ENCODE measurements at regions not wholly inside any gene's neighbourhood (a gene's known extent, or its start where the extent isn't known, plus 50 kb on each side); places are given as distances from the start of the nearest gene placed in this dataset.
A peak's percentile ranks its signal among the peaks of the same experiment; 100 is the strongest.

DNA sequence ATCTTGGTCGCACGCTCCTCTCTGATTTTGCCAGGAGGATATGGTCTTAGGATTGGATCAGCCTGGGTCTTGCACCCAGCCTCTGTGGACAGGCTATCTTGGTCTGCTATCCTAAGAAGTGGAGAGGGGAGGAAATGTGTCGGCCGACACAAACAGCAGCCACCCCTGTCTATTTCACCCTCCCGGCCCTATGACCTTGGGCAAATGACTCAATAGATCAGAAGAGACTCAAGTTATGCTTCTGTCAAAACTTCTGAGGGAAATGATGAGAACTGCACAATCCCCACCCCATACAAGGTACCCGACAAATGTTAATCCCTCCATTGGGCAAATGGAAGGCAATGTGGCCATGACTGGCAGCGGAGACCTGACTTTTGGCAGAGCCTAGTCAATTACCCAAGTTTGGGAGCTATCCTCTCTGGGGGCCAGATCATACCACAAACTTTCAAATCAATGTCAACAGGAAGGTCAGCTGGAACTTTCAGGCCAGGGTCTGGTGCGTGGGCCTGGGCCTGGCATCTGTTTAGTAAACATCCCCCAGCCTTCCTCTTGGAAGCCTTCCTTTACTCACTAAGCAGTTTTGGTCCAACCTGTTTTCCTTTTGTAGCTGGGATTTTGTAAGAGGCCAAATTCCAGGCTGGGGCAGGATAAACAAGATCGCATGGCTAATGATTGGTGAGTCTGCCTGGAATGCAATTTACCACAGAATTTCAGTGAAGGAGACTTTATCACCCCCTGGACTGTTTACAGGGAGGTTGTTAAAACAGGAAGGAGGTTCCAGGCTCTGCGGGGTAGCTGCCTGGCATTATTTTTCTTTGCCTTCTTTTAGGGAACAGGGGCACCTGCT, 64.2 kb upstream of the CPEB4 start (continued):
- TF ChIP-seq, protein P1, sequence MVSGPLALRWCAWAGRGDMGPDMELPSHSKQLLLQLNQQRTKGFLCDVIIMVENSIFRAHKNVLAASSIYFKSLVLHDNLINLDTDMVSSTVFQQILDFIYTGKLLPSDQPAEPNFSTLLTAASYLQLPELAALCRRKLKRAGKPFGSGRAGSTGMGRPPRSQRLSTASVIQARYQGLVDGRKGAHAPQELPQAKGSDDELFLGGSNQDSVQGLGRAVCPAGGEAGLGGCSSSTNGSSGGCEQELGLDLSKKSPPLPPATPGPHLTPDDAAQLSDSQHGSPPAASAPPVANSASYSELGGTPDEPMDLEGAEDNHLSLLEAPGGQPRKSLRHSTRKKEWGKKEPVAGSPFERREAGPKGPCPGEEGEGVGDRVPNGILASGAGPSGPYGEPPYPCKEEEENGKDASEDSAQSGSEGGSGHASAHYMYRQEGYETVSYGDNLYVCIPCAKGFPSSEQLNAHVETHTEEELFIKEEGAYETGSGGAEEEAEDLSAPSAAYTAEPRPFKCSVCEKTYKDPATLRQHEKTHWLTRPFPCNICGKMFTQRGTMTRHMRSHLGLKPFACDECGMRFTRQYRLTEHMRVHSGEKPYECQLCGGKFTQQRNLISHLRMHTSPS (CRISPR knock-in tag; IDR thresholded peaks at IDR 0.05; ENCODE audit: low read depth) = peak; percentile 96
- TF ChIP-seq ZNF652 (CRISPR knock-in tag; IDR thresholded peaks at IDR 0.05; ENCODE audit: borderline replicate concordance, low read depth) (peak; percentile 50; the same call in 1 of the 2 replicates), PRMT3 (CRISPR knock-in tag; IDR thresholded peaks at IDR 0.05; ENCODE audit: borderline replicate concordance, low read depth) (0 out of 2 replicates have a peak, but pooled peaks have one; percentile 34), ZNF331 (CRISPR knock-in tag; IDR thresholded peaks at IDR 0.05) (peak; percentile 74), ZNF605 (CRISPR knock-in tag; IDR thresholded peaks at IDR 0.05) (peak; percentile 96), XBP1 (CRISPR knock-in tag; IDR thresholded peaks at IDR 0.05) (0 out of 2 replicates have a peak, but pooled peaks have one; percentile 63), PCBP1 (IDR thresholded peaks at IDR 0.05; ENCODE audit: borderline replicate concordance, low read depth, low read length) (no peak), RXRA (CRISPR knock-in tag; IDR thresholded peaks at IDR 0.05) (peak; percentile 82; the same call in 1 of the 2 replicates), BORCS8-MEF2B (CRISPR knock-in tag; IDR thresholded peaks at IDR 0.05) (peak; percentile 23; the same call in 1 of the 2 replicates), MAFK (conservative IDR thresholded peaks at IDR 0.05 in 1 of 2, IDR thresholded peaks at IDR 0.05 in 1 of 2; ENCODE audit: low read length in 2 of 2) (peak in 1 of 2 experiments; percentile 33; a peak in 2 of 4 replicates), HMG20B (CRISPR knock-in tag; conservative IDR thresholded peaks at IDR 0.05) (peak; percentile 59; the same call in 1 of the 2 replicates), HOXA5 (CRISPR knock-in tag; IDR thresholded peaks at IDR 0.05) (peak; percentile 65), NONO (IDR thresholded peaks at IDR 0.05) (no peak), NONO (CRISPR knock-in tag; conservative IDR thresholded peaks at IDR 0.05) (peak; percentile 85), ZNF260 (CRISPR knock-in tag; IDR thresholded peaks at IDR 0.05; ENCODE audit: borderline replicate concordance, low read depth) (no peak), ZNF709 (CRISPR knock-in tag; IDR thresholded peaks at IDR 0.05) (peak; percentile 94), ZNF598 (CRISPR knock-in tag; IDR thresholded peaks at IDR 0.05; ENCODE audit: borderline replicate concordance) (peak; percentile 56; the same call in 1 of the 2 replicates), ZNF251 (CRISPR knock-in tag; IDR thresholded peaks at IDR 0.05) (no peak), ZNF354B (CRISPR knock-in tag; IDR thresholded peaks at IDR 0.05) (0 out of 2 replicates have a peak, but pooled peaks have one; percentile 5), FOXC1 (CRISPR knock-in tag; IDR thresholded peaks at IDR 0.05; ENCODE audit: borderline replicate concordance) (peak; percentile 87; the same call in 1 of the 2 replicates), ZNF431 (CRISPR knock-in tag; IDR thresholded peaks at IDR 0.05; ENCODE audit: borderline replicate concordance, low read depth) (peak; percentile 97)
- TF ChIP-seq, protein P2, sequence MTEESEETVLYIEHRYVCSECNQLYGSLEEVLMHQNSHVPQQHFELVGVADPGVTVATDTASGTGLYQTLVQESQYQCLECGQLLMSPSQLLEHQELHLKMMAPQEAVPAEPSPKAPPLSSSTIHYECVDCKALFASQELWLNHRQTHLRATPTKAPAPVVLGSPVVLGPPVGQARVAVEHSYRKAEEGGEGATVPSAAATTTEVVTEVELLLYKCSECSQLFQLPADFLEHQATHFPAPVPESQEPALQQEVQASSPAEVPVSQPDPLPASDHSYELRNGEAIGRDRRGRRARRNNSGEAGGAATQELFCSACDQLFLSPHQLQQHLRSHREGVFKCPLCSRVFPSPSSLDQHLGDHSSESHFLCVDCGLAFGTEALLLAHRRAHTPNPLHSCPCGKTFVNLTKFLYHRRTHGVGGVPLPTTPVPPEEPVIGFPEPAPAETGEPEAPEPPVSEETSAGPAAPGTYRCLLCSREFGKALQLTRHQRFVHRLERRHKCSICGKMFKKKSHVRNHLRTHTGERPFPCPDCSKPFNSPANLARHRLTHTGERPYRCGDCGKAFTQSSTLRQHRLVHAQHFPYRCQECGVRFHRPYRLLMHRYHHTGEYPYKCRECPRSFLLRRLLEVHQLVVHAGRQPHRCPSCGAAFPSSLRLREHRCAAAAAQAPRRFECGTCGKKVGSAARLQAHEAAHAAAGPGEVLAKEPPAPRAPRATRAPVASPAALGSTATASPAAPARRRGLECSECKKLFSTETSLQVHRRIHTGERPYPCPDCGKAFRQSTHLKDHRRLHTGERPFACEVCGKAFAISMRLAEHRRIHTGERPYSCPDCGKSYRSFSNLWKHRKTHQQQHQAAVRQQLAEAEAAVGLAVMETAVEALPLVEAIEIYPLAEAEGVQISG (CRISPR knock-in tag; IDR thresholded peaks at IDR 0.05) = peak; percentile 82
- TF ChIP-seq, protein P3, sequence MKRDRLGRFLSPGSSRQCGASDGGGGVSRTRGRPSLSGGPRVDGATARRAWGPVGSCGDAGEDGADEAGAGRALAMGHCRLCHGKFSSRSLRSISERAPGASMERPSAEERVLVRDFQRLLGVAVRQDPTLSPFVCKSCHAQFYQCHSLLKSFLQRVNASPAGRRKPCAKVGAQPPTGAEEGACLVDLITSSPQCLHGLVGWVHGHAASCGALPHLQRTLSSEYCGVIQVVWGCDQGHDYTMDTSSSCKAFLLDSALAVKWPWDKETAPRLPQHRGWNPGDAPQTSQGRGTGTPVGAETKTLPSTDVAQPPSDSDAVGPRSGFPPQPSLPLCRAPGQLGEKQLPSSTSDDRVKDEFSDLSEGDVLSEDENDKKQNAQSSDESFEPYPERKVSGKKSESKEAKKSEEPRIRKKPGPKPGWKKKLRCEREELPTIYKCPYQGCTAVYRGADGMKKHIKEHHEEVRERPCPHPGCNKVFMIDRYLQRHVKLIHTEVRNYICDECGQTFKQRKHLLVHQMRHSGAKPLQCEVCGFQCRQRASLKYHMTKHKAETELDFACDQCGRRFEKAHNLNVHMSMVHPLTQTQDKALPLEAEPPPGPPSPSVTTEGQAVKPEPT (CRISPR knock-in tag; IDR thresholded peaks at IDR 0.05; ENCODE audit: low read depth) = no peak

All from HepG2 (cell line).